ENCODE measurements at regions not wholly inside any gene's neighbourhood (a gene's known extent, or its start where the extent isn't known, plus 50 kb on each side); places are given as distances from the start of the nearest gene placed in this dataset.

DNA sequence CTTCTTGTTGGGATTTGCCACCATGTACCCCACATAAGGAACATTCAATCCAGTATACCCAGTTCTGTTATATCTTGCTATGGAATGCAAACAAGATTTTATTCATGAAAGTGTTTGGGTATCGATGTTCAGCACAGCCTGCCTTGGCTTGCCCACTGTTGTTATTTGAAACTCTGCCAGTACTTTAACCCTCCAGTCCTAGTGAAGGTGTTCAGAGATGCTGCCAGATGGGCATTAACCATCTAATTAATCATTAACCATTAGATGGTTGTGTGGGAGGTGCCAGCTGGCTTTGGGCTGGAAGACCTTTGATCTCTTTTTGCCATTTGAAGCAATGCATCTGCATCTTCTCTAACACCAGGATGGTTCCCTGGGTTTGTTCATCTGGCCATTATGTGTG lies 363.0 kb downstream of the SH2D4B start:
- no peak for DNase-seq
- Histone ChIP-seq H3K9me3 (no peaks in the 10 kb centered on the region), H3K4me1 (no peaks in the 10 kb centered on the region), H3K36me3 (no peaks in the 10 kb centered on the region), H3K27me3 (no peaks in the 10 kb centered on the region), H3K4me3 (no peak overlapping the region), H3K27ac (no peak overlapping the region)
- TF ChIP-seq POLR2A (IDR thresholded peaks at IDR 0.05), result no peak
- TF ChIP-seq, protein P1, sequence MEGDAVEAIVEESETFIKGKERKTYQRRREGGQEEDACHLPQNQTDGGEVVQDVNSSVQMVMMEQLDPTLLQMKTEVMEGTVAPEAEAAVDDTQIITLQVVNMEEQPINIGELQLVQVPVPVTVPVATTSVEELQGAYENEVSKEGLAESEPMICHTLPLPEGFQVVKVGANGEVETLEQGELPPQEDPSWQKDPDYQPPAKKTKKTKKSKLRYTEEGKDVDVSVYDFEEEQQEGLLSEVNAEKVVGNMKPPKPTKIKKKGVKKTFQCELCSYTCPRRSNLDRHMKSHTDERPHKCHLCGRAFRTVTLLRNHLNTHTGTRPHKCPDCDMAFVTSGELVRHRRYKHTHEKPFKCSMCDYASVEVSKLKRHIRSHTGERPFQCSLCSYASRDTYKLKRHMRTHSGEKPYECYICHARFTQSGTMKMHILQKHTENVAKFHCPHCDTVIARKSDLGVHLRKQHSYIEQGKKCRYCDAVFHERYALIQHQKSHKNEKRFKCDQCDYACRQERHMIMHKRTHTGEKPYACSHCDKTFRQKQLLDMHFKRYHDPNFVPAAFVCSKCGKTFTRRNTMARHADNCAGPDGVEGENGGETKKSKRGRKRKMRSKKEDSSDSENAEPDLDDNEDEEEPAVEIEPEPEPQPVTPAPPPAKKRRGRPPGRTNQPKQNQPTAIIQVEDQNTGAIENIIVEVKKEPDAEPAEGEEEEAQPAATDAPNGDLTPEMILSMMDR (IDR thresholded peaks at IDR 0.05), result no peak

DNA sequence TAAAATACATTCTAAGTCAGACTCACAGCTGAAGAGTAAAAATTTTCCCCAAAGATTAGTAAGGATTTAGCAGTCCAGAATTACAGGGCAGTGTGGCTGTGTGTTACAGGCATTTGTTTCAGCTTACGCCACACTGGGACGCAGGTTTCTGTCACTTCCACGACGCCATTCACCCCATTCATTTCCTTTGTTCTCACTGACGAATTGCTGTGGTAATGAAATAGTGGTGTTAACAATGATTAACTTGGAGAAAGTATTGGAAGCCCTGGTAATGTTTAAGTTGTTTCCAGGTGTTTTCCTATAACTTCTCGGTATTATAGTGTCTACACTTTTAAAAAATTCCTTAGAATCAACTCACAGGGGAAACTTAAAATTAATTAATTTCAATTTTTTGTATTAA lies 370.9 kb downstream of the SH2D4B start:
- H3K36me3 ChIP-seq, result no peaks in the 10 kb centered on the region
- no peaks in the 10 kb centered on the region for H3K9me3 ChIP-seq
- TF ChIP-seq, protein P1 (IDR thresholded peaks at IDR 0.05), result no peak
- TF ChIP-seq POLR2A (IDR thresholded peaks at IDR 0.05), result no peak
- no peak overlapping the region for H3K4me3 ChIP-seq
- H3K4me1 ChIP-seq, result no peaks in the 10 kb centered on the region
- H3K27me3 ChIP-seq, result no peaks in the 10 kb centered on the region
- DNase-seq, result no peak
- no peak overlapping the region for H3K27ac ChIP-seq

DNA sequence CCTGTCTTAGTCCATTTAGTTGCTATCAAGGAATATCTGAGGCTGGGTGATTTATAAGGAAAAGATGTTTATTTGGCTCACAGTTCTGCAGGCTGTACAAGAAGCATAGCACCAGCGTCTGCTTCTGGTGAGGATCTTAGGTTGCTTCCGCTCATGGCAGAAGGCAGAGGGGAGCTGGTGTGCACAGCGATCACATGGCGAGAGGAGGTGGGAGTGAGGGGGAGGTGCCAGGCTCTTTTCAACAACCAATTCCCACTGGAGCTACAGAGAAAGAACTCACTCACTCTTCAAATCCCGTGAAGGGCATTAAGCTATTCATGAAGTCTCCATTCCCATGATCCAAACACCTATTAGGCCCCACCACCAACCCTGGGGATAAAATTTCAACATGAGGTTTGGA lies 371.6 kb downstream of the SH2D4B start:
- no peaks in the 10 kb centered on the region for H3K36me3 ChIP-seq
- DNase-seq, result no peak
- H3K9me3 ChIP-seq, result no peaks in the 10 kb centered on the region
- TF ChIP-seq, protein P1 (IDR thresholded peaks at IDR 0.05), result no peak
- TF ChIP-seq POLR2A (IDR thresholded peaks at IDR 0.05), result no peak
- H3K27me3 ChIP-seq, result no peaks in the 10 kb centered on the region
- no peak overlapping the region for H3K27ac ChIP-seq
- H3K4me3 ChIP-seq, result no peak overlapping the region
- no peaks in the 10 kb centered on the region for H3K4me1 ChIP-seq

DNA sequence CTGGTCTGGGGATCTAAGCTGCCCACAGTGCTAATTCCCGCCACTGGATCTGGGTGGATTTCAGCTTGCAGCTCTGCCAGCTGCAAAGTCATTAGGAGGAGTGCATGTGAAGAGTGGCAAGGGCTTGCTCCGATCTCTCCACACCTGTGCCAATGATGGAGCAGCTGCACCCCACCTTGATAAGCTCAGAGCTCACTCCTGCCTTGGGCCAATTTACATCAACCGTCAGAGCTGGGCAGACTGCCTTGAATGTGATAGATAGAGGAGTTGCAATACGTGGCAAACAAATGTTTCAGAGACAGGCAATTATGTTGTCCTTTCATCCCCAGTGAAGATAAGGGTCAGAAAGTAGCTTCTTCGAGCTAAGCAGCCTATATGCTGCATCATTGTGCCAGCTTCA lies 379.9 kb downstream of the SH2D4B start:
- no peaks in the 10 kb centered on the region for H3K36me3 ChIP-seq
- no peak for TF ChIP-seq POLR2A (IDR thresholded peaks at IDR 0.05)
- TF ChIP-seq, protein P1 (IDR thresholded peaks at IDR 0.05), result no peak
- H3K27ac ChIP-seq, result no peak overlapping the region
- no peak overlapping the region for H3K4me3 ChIP-seq
- H3K9me3 ChIP-seq, result no peaks in the 10 kb centered on the region
- no peak for DNase-seq
- H3K27me3 ChIP-seq, result no peaks in the 10 kb centered on the region
- no peaks in the 10 kb centered on the region for H3K4me1 ChIP-seq

DNA sequence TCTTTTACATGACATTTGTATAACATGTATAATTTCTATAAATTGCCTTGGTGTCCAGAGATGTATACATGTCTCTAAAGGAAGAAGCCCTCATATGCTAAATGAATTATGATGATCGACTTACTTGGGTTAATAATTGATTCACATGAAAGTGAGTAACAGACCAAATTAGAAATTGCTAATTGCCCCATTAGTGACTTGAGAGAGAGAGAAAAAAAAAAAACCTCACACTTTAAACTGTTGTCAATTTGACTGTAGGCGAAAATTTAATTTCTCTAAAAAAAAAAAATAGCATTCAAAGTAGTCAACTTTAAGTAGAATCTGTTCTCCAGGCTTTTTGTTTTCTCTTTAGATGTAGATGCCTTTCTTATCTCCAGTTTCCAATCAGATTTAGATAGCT lies 383.3 kb downstream of the SH2D4B start:
- no peak for DNase-seq
- no peaks in the 10 kb centered on the region for H3K36me3 ChIP-seq
- H3K4me3 ChIP-seq, result no peak overlapping the region
- no peaks in the 10 kb centered on the region for H3K9me3 ChIP-seq
- no peaks in the 10 kb centered on the region for H3K4me1 ChIP-seq
- H3K27ac ChIP-seq, result no peak overlapping the region
- no peaks in the 10 kb centered on the region for H3K27me3 ChIP-seq
- TF ChIP-seq, protein P1 (IDR thresholded peaks at IDR 0.05), result no peak
- TF ChIP-seq POLR2A (IDR thresholded peaks at IDR 0.05), result no peak
